Calu3 (cell line): ENCODE measurements at regions not wholly inside any gene's neighbourhood (a gene's known extent, or its start where the extent isn't known, plus 50 kb on each side); places are given as distances from the start of the nearest gene placed in this dataset.

ENCODE experiments used
- BruUV-seq: library from RNA; stranded (reverse); fragments of 400-500 nt; replicated peaks from 2 replicates; lab custom pipeline; 2021; lab: Mats Ljungman, UMichigan
- CTCF ChIA-PET: fragments of 300-600 bp; sonication (Branson Sonifier 250); formaldehyde crosslinking; loops from one replicate; lab custom pipeline; 2022; ENCODE audit warnings: antibody characterized with exemption; lab: Charles Lee
- DNase-seq: peaks from one replicate; pipeline ENCODE4 v3.0.0; 2022
- H3K27ac Mint-ChIP-seq: one replicate; pipeline ENCODE4 v1.8.0; 2022; ENCODE audit warnings: mixed read lengths; ENCODE audit not compliant: unreplicated experiment
- H3K27me3 Mint-ChIP-seq: one replicate; pipeline ENCODE4 v1.8.0; 2022; ENCODE audit warnings: mixed read lengths; ENCODE audit not compliant: unreplicated experiment
- H3K36me3 Mint-ChIP-seq: one replicate; pipeline ENCODE4 v1.8.0; 2022; ENCODE audit warnings: mild to moderate bottlenecking, moderate library complexity, mixed read lengths; ENCODE audit not compliant: insufficient read depth, unreplicated experiment
- H3K4me1 Mint-ChIP-seq: one replicate; pipeline ENCODE4 v1.8.0; 2022; ENCODE audit warnings: mild to moderate bottlenecking, low read depth, mixed read lengths; ENCODE audit not compliant: unreplicated experiment
- H3K4me3 Mint-ChIP-seq: one replicate; pipeline ENCODE4 v1.8.0; 2022; ENCODE audit warnings: mild to moderate bottlenecking, low read depth, moderate library complexity, mixed read lengths; ENCODE audit not compliant: unreplicated experiment
- H3K9me3 Mint-ChIP-seq: one replicate; pipeline ENCODE4 v1.8.0; 2022; ENCODE audit warnings: low read depth, mixed read lengths; ENCODE audit not compliant: unreplicated experiment
- intact Hi-C: fragments of 100-400 bp; cut with micrococcal nuclease; formaldehyde crosslinking; loops from one replicate; pipeline ENCODE4 v1.10.0; 2022; ENCODE audit not compliant: unreplicated experiment
- TF ChIP-seq, protein P1 (sequence below): fragments of 200-600 bp; IDR thresholded peaks from one replicate; pipeline ENCODE4 v1.8.0; 2022; ENCODE audit warnings: antibody characterized with exemption; ENCODE audit not compliant: unreplicated experiment

DNA sequence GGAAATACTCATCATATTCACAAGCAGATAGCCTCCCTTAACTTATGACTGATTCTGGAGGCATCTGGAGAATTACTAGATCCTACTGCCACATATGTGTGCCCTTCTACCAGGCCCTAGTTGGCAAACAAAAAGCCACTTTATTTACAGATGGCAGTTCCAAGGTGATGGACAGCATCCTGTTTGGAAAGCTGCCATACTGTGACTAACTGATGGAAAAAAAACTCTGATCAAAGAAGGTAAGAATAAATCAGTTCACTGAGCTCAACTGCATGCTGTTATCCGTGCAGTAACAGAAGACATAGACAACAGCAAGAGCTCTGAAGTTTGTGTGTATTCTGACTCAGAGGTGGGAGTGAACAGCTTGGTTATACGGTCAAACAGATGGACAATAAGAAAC lies 279.8 kb upstream of the POU5F2 start:
- no TSS peak for BruUV-seq
- H3K4me1 Mint-ChIP-seq: peaks cover 17% of the 10 kb centered on the region
- peak; percentile 76 for DNase-seq
- CTCF ChIA-PET: interaction anchor here (0.5 kb wide), 1 partner anchor 26 kb away, joined by 4 read pairs; no protein-coding TSS in a partner anchor
- peaks cover 7% of the 10 kb centered on the region for H3K36me3 Mint-ChIP-seq
- no peaks in the 10 kb centered on the region for H3K27me3 Mint-ChIP-seq
- peak overlapping the region; percentile 67 for H3K27ac Mint-ChIP-seq
- H3K4me3 Mint-ChIP-seq: peak overlapping the region; percentile 10
- intact Hi-C loops: no loop called here
- TF ChIP-seq, protein P1, sequence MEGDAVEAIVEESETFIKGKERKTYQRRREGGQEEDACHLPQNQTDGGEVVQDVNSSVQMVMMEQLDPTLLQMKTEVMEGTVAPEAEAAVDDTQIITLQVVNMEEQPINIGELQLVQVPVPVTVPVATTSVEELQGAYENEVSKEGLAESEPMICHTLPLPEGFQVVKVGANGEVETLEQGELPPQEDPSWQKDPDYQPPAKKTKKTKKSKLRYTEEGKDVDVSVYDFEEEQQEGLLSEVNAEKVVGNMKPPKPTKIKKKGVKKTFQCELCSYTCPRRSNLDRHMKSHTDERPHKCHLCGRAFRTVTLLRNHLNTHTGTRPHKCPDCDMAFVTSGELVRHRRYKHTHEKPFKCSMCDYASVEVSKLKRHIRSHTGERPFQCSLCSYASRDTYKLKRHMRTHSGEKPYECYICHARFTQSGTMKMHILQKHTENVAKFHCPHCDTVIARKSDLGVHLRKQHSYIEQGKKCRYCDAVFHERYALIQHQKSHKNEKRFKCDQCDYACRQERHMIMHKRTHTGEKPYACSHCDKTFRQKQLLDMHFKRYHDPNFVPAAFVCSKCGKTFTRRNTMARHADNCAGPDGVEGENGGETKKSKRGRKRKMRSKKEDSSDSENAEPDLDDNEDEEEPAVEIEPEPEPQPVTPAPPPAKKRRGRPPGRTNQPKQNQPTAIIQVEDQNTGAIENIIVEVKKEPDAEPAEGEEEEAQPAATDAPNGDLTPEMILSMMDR: no peak
- peaks cover 7% of the 10 kb centered on the region for H3K9me3 Mint-ChIP-seq

DNA sequence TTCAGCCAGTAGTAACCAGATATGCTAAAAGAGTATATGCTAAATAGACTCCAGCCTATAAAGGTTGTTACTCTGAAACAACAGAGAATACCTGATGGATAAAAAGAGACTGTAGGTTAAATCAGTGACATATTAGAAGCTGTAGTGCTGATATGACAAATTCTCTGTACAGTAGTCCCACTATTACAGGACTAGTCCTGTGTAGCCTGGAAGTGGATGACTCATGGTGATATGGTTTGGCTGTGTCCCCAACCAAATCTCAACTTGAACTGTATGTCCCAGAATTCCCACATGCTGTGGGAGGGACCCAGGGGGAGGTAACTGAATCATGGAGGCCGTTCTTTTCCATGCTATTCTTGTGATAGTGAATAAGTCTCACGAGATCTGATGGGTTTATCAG lies 276.2 kb upstream of the POU5F2 start:
- Mint-ChIP-seq H3K36me3 (peaks cover 7% of the 10 kb centered on the region), H3K4me1 (peaks cover 17% of the 10 kb centered on the region)
- intact Hi-C loops: no loop called here

DNA sequence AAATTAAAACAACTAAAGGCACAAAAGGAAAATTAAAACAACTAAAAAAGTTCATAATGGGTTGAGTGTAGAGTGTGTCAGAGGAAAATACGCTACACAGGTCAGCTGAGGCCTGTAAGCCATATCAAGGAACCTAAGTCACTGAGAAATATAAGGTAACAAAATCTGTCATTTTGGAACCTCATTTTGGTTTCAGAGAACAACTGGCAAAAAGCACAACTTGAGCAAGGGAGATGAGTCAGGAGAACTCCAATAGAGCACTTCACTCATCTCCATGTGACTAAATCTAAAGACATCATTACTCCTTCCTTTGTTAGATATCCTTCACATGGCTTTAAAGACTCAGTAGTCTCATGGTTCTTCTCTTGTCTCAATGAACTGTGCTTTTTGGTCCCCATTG lies 269.4 kb upstream of the POU5F2 start:
- DNase-seq: no peak
- H3K4me1 Mint-ChIP-seq: no peaks in the 10 kb centered on the region
- no peak overlapping the region for H3K27ac Mint-ChIP-seq
- TF ChIP-seq, protein P1: no peak
- intact Hi-C loops: no loop called here
- no TSS peak for BruUV-seq
- no peak overlapping the region for H3K4me3 Mint-ChIP-seq
- no peaks in the 10 kb centered on the region for H3K36me3 Mint-ChIP-seq
- H3K9me3 Mint-ChIP-seq: peaks cover 6% of the 10 kb centered on the region
- CTCF ChIA-PET: no interaction called here
- H3K27me3 Mint-ChIP-seq: no peaks in the 10 kb centered on the region

More for the DNA sequence above, 276.2 kb upstream of the POU5F2 start:
- Mint-ChIP-seq H3K9me3 (peaks cover 12% of the 10 kb centered on the region), H3K27me3 (no peaks in the 10 kb centered on the region), H3K27ac (no peak overlapping the region), H3K4me3 (no peak overlapping the region)
- CTCF ChIA-PET: no interaction called here
- BruUV-seq: no TSS peak
- DNase-seq: no peak
- TF ChIP-seq, protein P1: no peak

DNA sequence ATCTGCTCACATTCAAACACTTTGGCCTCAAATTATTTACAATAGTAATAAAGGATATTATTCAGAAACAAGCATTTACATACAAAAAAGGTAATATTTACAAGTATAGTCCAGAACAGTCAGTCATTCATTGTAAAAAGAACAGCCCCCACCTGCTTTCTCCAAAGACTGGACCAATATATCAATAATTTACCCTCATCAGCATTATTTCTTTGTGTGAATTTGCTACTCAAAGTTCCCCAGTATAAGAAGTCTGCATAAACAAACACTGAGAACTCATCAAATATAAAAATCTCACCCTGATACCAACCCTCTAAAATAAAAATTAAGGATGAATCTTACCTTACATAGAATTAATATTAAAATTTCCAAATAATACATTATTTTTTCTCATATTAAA lies 267.8 kb upstream of the POU5F2 start:
- H3K4me1 Mint-ChIP-seq: no peaks in the 10 kb centered on the region

More for the DNA sequence above, 267.8 kb upstream of the POU5F2 start:
- Mint-ChIP-seq H3K9me3 (no peaks in the 10 kb centered on the region), H3K27me3 (no peaks in the 10 kb centered on the region), H3K36me3 (no peaks in the 10 kb centered on the region), H3K27ac (no peak overlapping the region), H3K4me3 (no peak overlapping the region)
- TF ChIP-seq, protein P1: no peak
- DNase-seq: no peak
- CTCF ChIA-PET: interaction anchor here (0.6 kb wide), 1 partner anchor 539 kb away, joined by 3 read pairs; no protein-coding TSS in a partner anchor
- BruUV-seq: no TSS peak
- intact Hi-C loops: no loop called here
